IMR-90 (cell line): ENCODE measurements at regions not wholly inside any gene's neighbourhood (a gene's known extent, or its start where the extent isn't known, plus 50 kb on each side); places are given as distances from the start of the nearest gene placed in this dataset.

ENCODE experiments used
- ATAC-seq: fragments of 200-7000 bp; cut with Tn5 transposase; 2 replicates; pipeline ENCODE4 v1.9.1; 2020; ENCODE audit warnings: low read depth, mild to moderate bottlenecking, moderate library complexity
- BruUV-seq: library from RNA; stranded (reverse); fragments of 400-500 nt; replicated peaks from 2 replicates; lab custom pipeline; 2021; lab: Mats Ljungman, UMichigan
- CTCF ChIA-PET: fragments of 300-600 bp; formaldehyde crosslinking; extraction: SDS; loops from one replicate; lab custom pipeline; 2021; ENCODE audit warnings: antibody characterized with exemption; lab: Yijun Ruan, JAX
- POLR2A ChIA-PET: fragments of 300-600 bp; sonication (Branson Sonifier 250); formaldehyde crosslinking; loops from one replicate; lab custom pipeline; 2022; ENCODE audit warnings: antibody characterized with exemption; ENCODE audit not compliant: unreplicated experiment; lab: Charles Lee
- DNase-seq: peaks from one replicate; pipeline ENCODE4 v3.0.0; 2013
- H2AFZ ChIP-seq: replicated peaks from 2 replicates; pipeline ENCODE3; 2013; ENCODE audit warnings: low read length, mild to moderate bottlenecking; ENCODE audit not compliant: poor library complexity
- H2AK5ac ChIP-seq: 2 replicates; pipeline ENCODE4 v1.6.1; 2013; ENCODE audit warnings: low read depth, low read length, inconsistent platforms
- H2AK9ac ChIP-seq: replicated peaks from 2 replicates; pipeline ENCODE3; 2013; ENCODE audit warnings: mild to moderate bottlenecking, low read depth, low read length, moderate library complexity; ENCODE audit not compliant: poor library complexity
- H2BK120ac ChIP-seq: 2 replicates; pipeline ENCODE4 v1.6.1; 2013; ENCODE audit warnings: low read depth, low read length, inconsistent platforms
- H2BK15ac ChIP-seq: 3 replicates; pipeline ENCODE4 v1.6.1; 2013; ENCODE audit warnings: low read depth, low read length, inconsistent platforms
- H2BK20ac ChIP-seq: 2 replicates; pipeline ENCODE4 v1.6.1; 2013; ENCODE audit warnings: low read depth, mild to moderate bottlenecking, inconsistent platforms, low read length, moderate library complexity
- H2BK5ac ChIP-seq: 2 replicates; pipeline ENCODE4 v1.6.1; 2013; ENCODE audit warnings: mild to moderate bottlenecking, low read depth, low read length, inconsistent platforms; ENCODE audit not compliant: poor library complexity, severe bottlenecking
- H3K14ac ChIP-seq: replicated peaks from 2 replicates; pipeline ENCODE4 v1.6.1; 2013; ENCODE audit warnings: low read depth, low read length, inconsistent platforms
- H3K18ac ChIP-seq: 2 replicates; pipeline ENCODE4 v1.6.1; 2013; ENCODE audit warnings: low read depth, low read length, control low read depth
- H3K23ac ChIP-seq: 2 replicates; pipeline ENCODE4 v1.6.1; 2013; ENCODE audit warnings: low read depth, low read length, inconsistent platforms
- H3K27ac ChIP-seq: 2 replicates; pipeline ENCODE4 v1.5.1; 2013; ENCODE audit warnings: mild to moderate bottlenecking, control low read depth, low read length; ENCODE audit not compliant: insufficient read depth
- H3K27me3 ChIP-seq: 2 replicates; pipeline ENCODE4 v1.6.1; 2013; ENCODE audit warnings: low read length; ENCODE audit not compliant: control insufficient read depth, insufficient read depth
- H3K36me3 ChIP-seq: 2 replicates; pipeline ENCODE4 v1.6.1; 2013; ENCODE audit warnings: low read length, mixed read lengths; ENCODE audit not compliant: control insufficient read depth, insufficient read depth
- H3K4ac ChIP-seq: 2 replicates; pipeline ENCODE4 v1.6.1; 2013; ENCODE audit warnings: low read depth, low read length, inconsistent platforms
- H3K4me1 ChIP-seq: 2 replicates; pipeline ENCODE4 v1.6.1; 2013; ENCODE audit warnings: low read length, mixed read lengths; ENCODE audit not compliant: control insufficient read depth, insufficient read depth
- H3K4me2 ChIP-seq: 2 replicates; pipeline ENCODE4 v1.6.1; 2013; ENCODE audit warnings: low read depth, mild to moderate bottlenecking, control low read depth, low read length, moderate library complexity
- H3K4me3 ChIP-seq: 2 replicates; pipeline ENCODE4 v1.5.1; 2013; ENCODE audit warnings: low read depth, mild to moderate bottlenecking, control low read depth, low read length, moderate library complexity; ENCODE audit not compliant: insufficient read depth
- H3K56ac ChIP-seq: 2 replicates; pipeline ENCODE4 v1.6.1; 2013; ENCODE audit warnings: low read length, inconsistent platforms; ENCODE audit not compliant: insufficient read depth; ENCODE audit errors: extremely low read depth
- H3K79me1 ChIP-seq, 2 experiments: 2 replicates each; pipeline ENCODE4 v1.6.1; 2013; ENCODE audit warnings: low read length in 2 of 2, inconsistent platforms in 1 of 2, low read depth in 1 of 2
- H3K9ac ChIP-seq: 2 replicates; pipeline ENCODE4 v1.6.1; 2013; ENCODE audit warnings: low read depth, low read length, control low read depth
- H3K9me1 ChIP-seq: 2 replicates; pipeline ENCODE4 v1.6.1; 2013; ENCODE audit warnings: low read length, inconsistent platforms; ENCODE audit not compliant: insufficient read depth
- H3K9me3 ChIP-seq: 2 replicates; pipeline ENCODE4 v1.6.1; 2013; ENCODE audit warnings: low read length; ENCODE audit not compliant: control insufficient read depth, insufficient read depth
- H4K20me1 ChIP-seq: 2 replicates; pipeline ENCODE4 v1.6.1; 2013; ENCODE audit warnings: low read length, inconsistent platforms; ENCODE audit not compliant: insufficient read depth
- H4K5ac ChIP-seq: 2 replicates; pipeline ENCODE4 v1.6.1; 2013; ENCODE audit warnings: mild to moderate bottlenecking, low read depth, low read length, control low read depth
- H4K8ac ChIP-seq, 2 experiments: 2 replicates each; pipeline ENCODE4 v1.6.1; 2013; ENCODE audit warnings: low read depth in 2 of 2, low read length in 2 of 2, control low read depth in 1 of 2, inconsistent platforms in 1 of 2
- H4K91ac ChIP-seq: 2 replicates; pipeline ENCODE4 v1.6.1; 2013; ENCODE audit warnings: low read depth, low read length, inconsistent platforms; ENCODE audit not compliant: insufficient read depth
- CEBPB ChIP-seq: IDR thresholded peaks from 2 replicates; pipeline ENCODE4 v1.6.1; 2012; ENCODE audit warnings: low read depth, low read length, improper control_type of control experiment
- CTCF ChIP-seq: conservative IDR thresholded peaks from 2 replicates; pipeline ENCODE4 v1.5.1; 2012; ENCODE audit warnings: mild to moderate bottlenecking, low read depth, low read length, improper control_type of control experiment
- FOS ChIP-seq: fragments of 150-350 bp; IDR thresholded peaks from 2 replicates; pipeline ENCODE4 v1.6.1; 2016; ENCODE audit warnings: low read depth, low read length
- MAFK ChIP-seq: IDR thresholded peaks from 2 replicates; pipeline ENCODE4 v1.6.1; 2012; ENCODE audit warnings: low read depth, low read length, improper control_type of control experiment
- MXI1 ChIP-seq: IDR thresholded peaks from 2 replicates; pipeline ENCODE4 v1.6.1; 2012; ENCODE audit warnings: low read depth, mild to moderate bottlenecking, low read length, moderate library complexity, borderline replicate concordance
- NFE2L2 ChIP-seq: fragments of 150-350 bp; IDR thresholded peaks from 2 replicates; pipeline ENCODE4 v1.6.1; 2016; ENCODE audit warnings: low read depth, mild to moderate bottlenecking, low read length
- POLR2A ChIP-seq: IDR thresholded peaks from 2 replicates; pipeline ENCODE4 v1.6.1; 2012; ENCODE audit warnings: mild to moderate bottlenecking, low read depth, low read length
- SMC3 ChIP-seq: fragments of 150-350 bp; IDR thresholded peaks from 2 replicates; pipeline ENCODE4 v1.6.1; 2016; ENCODE audit warnings: low read depth, mild to moderate bottlenecking, antibody characterized with exemption, low read length, moderate library complexity
- WGBS, 2 experiments: methylation state at CpG; one replicate each; pipeline versions ENCODE4 v1.1.5 to v1.1.7; 2013; ENCODE audit warnings: missing lambda C conversion rate in 2 of 2; ENCODE audit not compliant: insufficient read length in 1 of 2; ENCODE audit errors: extremely low coverage in 2 of 2; 5-methylcytosine and 5-hydroxymethylcytosine counted together
- dilution Hi-C: fragments of 300-500 bp; cut with HindIII; formaldehyde crosslinking; loops from one replicate; pipeline ENCODE4 v1.14.3; 2018; ENCODE audit warnings: low sequenced_read_pairs; ENCODE audit not compliant: unreplicated experiment
- in situ Hi-C: fragments of 300-500 bp; cut with MboI; formaldehyde crosslinking; loops from 3 replicates; pipeline ENCODE4 v1.14.3; 2019; ENCODE audit warnings: low sequenced_read_pairs, inconsistent platforms, mixed read lengths
- intact Hi-C: fragments of 100-400 bp; cut with micrococcal nuclease; formaldehyde crosslinking; loops from 2 replicates; pipeline ENCODE4 v1.10.0; 2022

GRCh38 chr21:35871906-35872305 is 188.4 kb downstream of the SETD4 start:
- no peak overlapping the region for H3K4me3 ChIP-seq
- ATAC-seq (no peak), DNase-seq (no peak)
- H4K8ac ChIP-seq, result no peak overlapping the region
- POLR2A ChIA-PET, result no interaction called here
- H3K9ac ChIP-seq, result no peak overlapping the region
- H3K9me3 ChIP-seq, result peaks cover 5% of the 10 kb centered on the region
- H3K18ac ChIP-seq, result no peak overlapping the region
- 81% methylated on average over 2 of the region's 2 CpGs; no CpG with 5 or more reads in 1 of the 2 experiments for WGBS, 2 experiments
- no peak overlapping the region for H2BK20ac ChIP-seq
- H3K4me2 ChIP-seq, result no peak overlapping the region
- no peaks in the 10 kb centered on the region for H3K79me1 ChIP-seq
- no peak overlapping the region for H2AFZ ChIP-seq
- H3K4me1 ChIP-seq, result no peaks in the 10 kb centered on the region
- intact Hi-C loops, result no loop called here
- no peak overlapping the region for H3K56ac ChIP-seq
- in situ Hi-C loops, result no loop called here
- TF ChIP-seq MXI1 (no peak), SMC3 (no peak), CEBPB (no peak), CTCF (no peak), MAFK (no peak), FOS (no peak), NFE2L2 (no peak), POLR2A (no peak)
- H4K20me1 ChIP-seq, result no peaks in the 10 kb centered on the region
- no peak overlapping the region for H4K91ac ChIP-seq
- no peak overlapping the region for H2BK15ac ChIP-seq
- no peak overlapping the region for H2BK5ac ChIP-seq
- dilution Hi-C loops, result no loop called here
- H3K27ac ChIP-seq, result no peak overlapping the region
- H3K23ac ChIP-seq, result no peak overlapping the region
- CTCF ChIA-PET, result no interaction called here
- H2BK120ac ChIP-seq, result no peak overlapping the region
- no peak overlapping the region for H2AK5ac ChIP-seq
- no peaks in the 10 kb centered on the region for H3K36me3 ChIP-seq
- peaks cover 42% of the 10 kb centered on the region for H3K27me3 ChIP-seq
- H3K14ac ChIP-seq, result no peak overlapping the region
- no peak overlapping the region for H3K4ac ChIP-seq
- H2AK9ac ChIP-seq, result no peak overlapping the region
- BruUV-seq, result no TSS peak
- no peak overlapping the region for H4K5ac ChIP-seq
- H3K9me1 ChIP-seq, result no peaks in the 10 kb centered on the region
